HepG2 (cell line): ENCODE measurements at regions not wholly inside any gene's neighbourhood (a gene's known extent, or its start where the extent isn't known, plus 50 kb on each side); places are given as distances from the start of the nearest gene placed in this dataset.

Source experiments
- ATAC-seq: fragments of 200-7000 bp; cut with Tn5 transposase; 3 replicates; pipeline ENCODE4 v1.9.1; 2020; ENCODE audit warnings: mild to moderate bottlenecking, moderate library complexity
- BruUV-seq: library from RNA; stranded (reverse); fragments of 400-500 nt; replicated peaks from 2 replicates; lab custom pipeline; 2021; lab: Mats Ljungman, UMichigan
- CTCF ChIA-PET: fragments of 300-600 bp; formaldehyde crosslinking; extraction: SDS; loops from one replicate; lab custom pipeline; 2021; ENCODE audit warnings: low total read pairs, inconsistent platforms, low intra/inter-chr PET ratio; lab: Yijun Ruan, JAX
- POLR2A ChIA-PET: fragments of 350-600 bp; sonication (Branson Sonifier 250); formaldehyde crosslinking; loops from one replicate; lab custom pipeline; 2020; ENCODE audit warnings: antibody characterized with exemption, inconsistent platforms; lab: Yijun Ruan, JAX
- DNase-seq: peaks from one replicate; pipeline ENCODE4 v3.0.0-alpha.2; 2015; ENCODE audit warnings: low spot score
- FAIRE-seq: peaks from 3 replicates; lab custom pipeline; 2011; peaks lifted over from hg19 to GRCh38; lab: Jason Lieb, UNC
- H2AFZ ChIP-seq: one replicate; pipeline ENCODE4 v1.6.1; 2011; ENCODE audit warnings: low read length, inconsistent platforms
- H3K27ac ChIP-seq: fragments of 300-600 bp; 3 replicates; pipeline ENCODE4 v1.8.0; 2011; ENCODE audit warnings: mixed run types, mild to moderate bottlenecking, mixed read lengths, low read length, inconsistent platforms; ENCODE audit not compliant: insufficient read depth; ENCODE audit errors: extremely low read length
- H3K27me3 ChIP-seq, 2 experiments: fragments of 200-600 bp in 1 of 2; 2 replicates in 1 of 2; 3 replicates in 1 of 2; pipeline versions ENCODE4 v1.6.0 to v1.8.0; 2011; ENCODE audit warnings: low read length in 2 of 2, mild to moderate bottlenecking in 2 of 2, moderate library complexity in 2 of 2, inconsistent platforms in 1 of 2; ENCODE audit not compliant: insufficient read depth in 2 of 2, control insufficient read depth in 1 of 2
- H3K36me3 ChIP-seq, 2 experiments: fragments of 200-600 bp in 1 of 2; replicated peaks in 1 of 2; 2 replicates in 1 of 2; 3 replicates in 1 of 2; pipeline versions ENCODE4 v1.5.1 to v1.8.0; 2011; ENCODE audit warnings: low read length in 2 of 2, inconsistent platforms in 1 of 2; ENCODE audit not compliant: insufficient read depth in 2 of 2, control insufficient read depth in 1 of 2
- H3K4me1 ChIP-seq: 2 replicates; pipeline ENCODE4 v1.5.1; 2012; ENCODE audit warnings: low read length, inconsistent platforms; ENCODE audit not compliant: insufficient read depth
- H3K4me2 ChIP-seq: 2 replicates; pipeline ENCODE4 v1.6.0; 2011; ENCODE audit warnings: low read depth, low read length, inconsistent platforms
- H3K4me3 ChIP-seq, 3 experiments: fragments of 200-600 bp in 1 of 3; sonication (generic), shearing (Covaris generic) in 1 of 3; replicated peaks in 1 of 3; 2 replicates each; pipeline ENCODE4 v1.5.1; 2011 to 2016; ENCODE audit warnings: low read length in 3 of 3, inconsistent platforms in 2 of 3, low read depth in 2 of 3, mild to moderate bottlenecking in 2 of 3, control low read depth in 1 of 3, mixed read lengths in 1 of 3; ENCODE audit not compliant: insufficient read depth in 1 of 3
- H3K79me2 ChIP-seq: one replicate; pipeline ENCODE4 v1.6.1; 2011; ENCODE audit warnings: low read length, inconsistent platforms; ENCODE audit not compliant: insufficient read depth
- H3K9ac ChIP-seq: 2 replicates; pipeline ENCODE4 v1.6.0; 2011; ENCODE audit warnings: mild to moderate bottlenecking, low read depth, low read length, inconsistent platforms; ENCODE audit not compliant: insufficient read depth
- H3K9me3 ChIP-seq: 2 replicates; pipeline ENCODE4 v1.5.1; 2012; ENCODE audit warnings: mild to moderate bottlenecking, low read length
- H4K20me1 ChIP-seq: 2 replicates; pipeline ENCODE4 v1.6.0; 2011; ENCODE audit warnings: inconsistent platforms, mild to moderate bottlenecking, low read length, moderate library complexity; ENCODE audit not compliant: insufficient read depth
- AHR ChIP-seq: IDR thresholded peaks from 2 replicates; pipeline ENCODE4 v1.6.1; 2018; ENCODE audit warnings: missing genetic modification reagents, missing compliant biosample characterization
- ARHGAP35 ChIP-seq: sonication (generic); formaldehyde crosslinking; IDR thresholded peaks from 2 replicates; pipeline ENCODE4 v1.9.0; 2022; ENCODE audit warnings: mild to moderate bottlenecking, inconsistent platforms, moderate library complexity, missing genetic modification reagents, borderline replicate concordance
- ARNTL ChIP-seq: sonication (generic); formaldehyde crosslinking; IDR thresholded peaks from 2 replicates; pipeline ENCODE4 v1.4.0; 2020; ENCODE audit warnings: mild to moderate bottlenecking, missing genetic modification reagents
- CTCF ChIP-seq: sonication (generic); formaldehyde crosslinking; IDR thresholded peaks from 2 replicates; pipeline ENCODE4 v1.5.0; 2020; ENCODE audit warnings: mild to moderate bottlenecking, missing genetic modification reagents, moderate library complexity
- FOSL2 ChIP-seq: sonication (generic); formaldehyde crosslinking; IDR thresholded peaks from 2 replicates; pipeline ENCODE4 v1.4.0; 2020; ENCODE audit warnings: missing genetic modification reagents
- HOXA9 ChIP-seq: sonication (generic); formaldehyde crosslinking; IDR thresholded peaks from 2 replicates; pipeline ENCODE4 v1.8.1; 2022; ENCODE audit warnings: missing genetic modification reagents, mild to moderate bottlenecking, moderate library complexity, borderline replicate concordance
- MLX ChIP-seq: IDR thresholded peaks from 2 replicates; pipeline ENCODE4 v1.6.1; 2016
- MZF1 ChIP-seq: sonication (generic); formaldehyde crosslinking; IDR thresholded peaks from 2 replicates; pipeline ENCODE4 v1.8.1; 2023; ENCODE audit warnings: mild to moderate bottlenecking, missing genetic modification reagents, borderline replicate concordance
- NR2F1 ChIP-seq, 2 experiments: fragments of 450-650 bp in 1 of 2; formaldehyde crosslinking in 1 of 2; IDR thresholded peaks; 2 replicates each; pipeline versions ENCODE4 v1.5.0 to v1.6.1; 2016 to 2020; ENCODE audit warnings: mild to moderate bottlenecking in 1 of 2, missing compliant biosample characterization in 1 of 2, missing genetic modification reagents in 1 of 2, moderate library complexity in 1 of 2
- SMC3 ChIP-seq: IDR thresholded peaks from 2 replicates; pipeline ENCODE4 v1.6.1; 2011; ENCODE audit warnings: low read length, improper control_type of control experiment
- SOX5 ChIP-seq: IDR thresholded peaks from 2 replicates; pipeline ENCODE4 v1.6.1; 2016; ENCODE audit warnings: borderline replicate concordance
- SP140L ChIP-seq: sonication (generic); formaldehyde crosslinking; IDR thresholded peaks from 2 replicates; pipeline ENCODE4 v1.4.0; 2020; ENCODE audit warnings: missing genetic modification reagents, borderline replicate concordance
- ZNF496 ChIP-seq: sonication (generic); formaldehyde crosslinking; IDR thresholded peaks from 2 replicates; pipeline ENCODE4 v1.8.1; 2023; ENCODE audit warnings: mild to moderate bottlenecking, moderate library complexity, missing genetic modification reagents; ENCODE audit not compliant: insufficient replicate concordance
- ZNF670 ChIP-seq: sonication (generic); formaldehyde crosslinking; IDR thresholded peaks from 2 replicates; pipeline ENCODE4 v1.8.0; 2022; ENCODE audit warnings: mild to moderate bottlenecking, missing genetic modification reagents, borderline replicate concordance
- ZNF672 ChIP-seq: sonication (generic); formaldehyde crosslinking; IDR thresholded peaks from 2 replicates; pipeline ENCODE4 v1.8.1; 2022; ENCODE audit warnings: missing genetic modification reagents
- ZNF772 ChIP-seq: sonication (generic); formaldehyde crosslinking; IDR thresholded peaks from 2 replicates; pipeline ENCODE4 v1.5.0; 2020; ENCODE audit warnings: mild to moderate bottlenecking, missing genetic modification reagents
- ZNF891 ChIP-seq: sonication (generic); formaldehyde crosslinking; IDR thresholded peaks from 2 replicates; pipeline ENCODE4 v1.5.0; 2020; ENCODE audit warnings: mild to moderate bottlenecking, missing genetic modification reagents
- WGBS: methylation state at CpG from one replicate; pipeline ENCODE4 v1.1.6; 2017; ENCODE audit warnings: low lambda C conversion rate; 5-methylcytosine and 5-hydroxymethylcytosine counted together
- in situ Hi-C: cut with HindIII; loops from 2 replicates; pipeline ENCODE4 v1.10.0; 2017; ENCODE audit warnings: low pct_unique_long_range_greater_than_20kb; ENCODE audit not compliant: extremely low pct_ligation_motif_present
- intact Hi-C: fragments of 100-400 bp; cut with micrococcal nuclease; formaldehyde crosslinking; loops from one replicate; pipeline ENCODE4 v1.10.0; 2022; ENCODE audit not compliant: unreplicated experiment
- TF ChIP-seq, protein P1 (sequence below): sonication (generic); formaldehyde crosslinking; IDR thresholded peaks from 2 replicates; pipeline ENCODE4 v1.8.0; 2022; ENCODE audit warnings: missing genetic modification reagents, mild to moderate bottlenecking, inconsistent platforms, borderline replicate concordance
- TF ChIP-seq, protein P2 (sequence below): sonication (generic); formaldehyde crosslinking; IDR thresholded peaks from 2 replicates; pipeline ENCODE4 v1.8.1; 2023; ENCODE audit warnings: mild to moderate bottlenecking, inconsistent platforms, moderate library complexity, missing genetic modification reagents, borderline replicate concordance
- TF ChIP-seq, protein P3 (sequence below): sonication (generic); formaldehyde crosslinking; IDR thresholded peaks from 2 replicates; pipeline ENCODE4 v1.4.0; 2020; ENCODE audit warnings: missing genetic modification reagents, low read depth, mild to moderate bottlenecking, borderline replicate concordance

GRCh38 chr4:28479666-28480065 is 1619.0 kb downstream of the STIM2 start (continued):
- TF ChIP-seq SMC3 = no peak
- no peak for TF ChIP-seq FOSL2
- TF ChIP-seq ZNF891 (CRISPR knock-in tag) = no peak
- no peak for TF ChIP-seq MZF1 (CRISPR knock-in tag)
- TF ChIP-seq CTCF (CRISPR knock-in tag) = no peak
- TF ChIP-seq NR2F1 (CRISPR knock-in tag; IDR thresholded peaks at IDR 0.05) = no peak
- TF ChIP-seq ARHGAP35 (CRISPR knock-in tag) = no peak
- TF ChIP-seq SOX5 (CRISPR knock-in tag) = no peak
- TF ChIP-seq ZNF772 = no peak
- no peak for TF ChIP-seq AHR (CRISPR knock-in tag)
- TF ChIP-seq, all 625 proteins: peak for 0

- no TSS peak for BruUV-seq
- POLR2A ChIA-PET = no interaction called here
- no peak for DNase-seq
- TF ChIP-seq ZNF496 (no peak), ARNTL (no peak), MLX (no peak), SP140L (CRISPR knock-in tag) (no peak), ZNF670 (no peak), ZNF672 (CRISPR knock-in tag) (no peak), HOXA9 (CRISPR knock-in tag) (no peak)
- TF ChIP-seq, protein P1, sequence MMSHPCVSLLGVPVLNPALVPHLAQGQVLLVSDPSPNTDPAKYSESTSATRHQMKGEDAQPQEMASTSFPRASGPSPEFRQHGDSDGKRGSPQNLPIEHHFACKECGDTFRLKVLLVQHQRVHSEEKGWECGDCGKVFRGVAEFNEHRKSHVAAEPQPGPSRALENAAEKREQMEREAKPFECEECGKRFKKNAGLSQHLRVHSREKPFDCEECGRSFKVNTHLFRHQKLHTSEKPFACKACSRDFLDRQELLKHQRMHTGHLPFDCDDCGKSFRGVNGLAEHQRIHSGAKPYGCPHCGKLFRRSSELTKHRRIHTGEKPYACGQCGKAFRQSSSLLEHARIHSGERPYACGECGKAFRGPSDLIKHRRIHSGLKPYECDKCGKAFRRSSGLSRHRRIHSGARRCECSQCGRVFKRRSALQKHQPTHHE = no peak
- TF ChIP-seq, protein P2, sequence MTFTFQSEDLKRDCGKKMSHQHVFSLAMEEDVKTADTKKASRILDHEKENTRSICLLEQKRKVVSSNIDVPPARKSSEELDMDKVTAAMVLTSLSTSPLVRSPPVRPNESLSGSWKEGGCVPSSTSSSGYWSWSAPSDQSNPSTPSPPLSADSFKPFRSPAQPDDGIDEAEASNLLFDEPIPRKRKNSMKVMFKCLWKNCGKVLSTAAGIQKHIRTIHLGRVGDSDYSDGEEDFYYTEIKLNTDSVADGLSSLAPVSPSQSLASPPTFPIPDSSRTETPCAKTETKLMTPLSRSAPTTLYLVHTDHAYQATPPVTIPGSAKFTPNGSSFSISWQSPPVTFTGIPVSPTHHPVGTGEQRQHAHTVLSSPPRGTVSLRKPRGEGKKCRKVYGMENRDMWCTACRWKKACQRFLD = no peak
- TF ChIP-seq, protein P3, sequence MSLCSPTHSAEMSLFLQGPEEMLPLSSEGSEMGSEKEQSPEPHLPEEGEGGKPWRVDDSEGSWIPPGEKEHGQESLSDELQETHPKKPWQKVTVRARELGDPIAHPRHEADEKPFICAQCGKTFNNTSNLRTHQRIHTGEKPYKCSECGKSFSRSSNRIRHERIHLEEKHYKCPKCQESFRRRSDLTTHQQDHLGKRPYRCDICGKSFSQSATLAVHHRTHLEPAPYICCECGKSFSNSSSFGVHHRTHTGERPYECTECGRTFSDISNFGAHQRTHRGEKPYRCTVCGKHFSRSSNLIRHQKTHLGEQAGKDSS = no peak
Measured at GRCh38 chr4:28481565-28481964, 1620.9 kb downstream of the STIM2 start.

More at GRCh38 chr4:28481565-28481964, 1620.9 kb downstream of the STIM2 start:
- WGBS = 10% methylated on average over 4 of the region's 4 CpGs
- Histone ChIP-seq H3K9me3 (peaks cover 83% of the 10 kb centered on the region), H3K4me1 (no peaks in the 10 kb centered on the region), H3K9ac (no peak overlapping the region), H3K79me2 (no peaks in the 10 kb centered on the region), H3K36me3 (no peaks in the 10 kb centered on the region), H3K27ac (no peak overlapping the region), H4K20me1 (no peaks in the 10 kb centered on the region), H3K4me2 (no peak overlapping the region), H2AFZ (no peak overlapping the region), H3K27me3 (no peaks in the 10 kb centered on the region), H3K4me3 (no peak overlapping the region)
- FAIRE-seq (no peak), ATAC-seq (no peak)
- intact Hi-C loops (no loop called here), in situ Hi-C loops (no loop called here)
- CTCF ChIA-PET = no interaction called here
